PC-9 (cell line): ENCODE measurements at regions not wholly inside any gene's neighbourhood (a gene's known extent, or its start where the extent isn't known, plus 50 kb on each side); places are given as distances from the start of the nearest gene placed in this dataset.
"Not testable (repeated sequence)": the region's sequence is repeated elsewhere in the genome, so short reads cannot be mapped to it uniquely, and the experiment has no call there.

Experiments
- BruUV-seq: library from RNA; stranded (reverse); fragments of 400-500 nt; replicated peaks from 2 replicates; lab custom pipeline; 2021; lab: Mats Ljungman, UMichigan
- CTCF ChIA-PET: fragments of 300-600 bp; sonication (Branson Sonifier 250); formaldehyde crosslinking; loops from one replicate; lab custom pipeline; 2022; ENCODE audit warnings: antibody characterized with exemption; lab: Charles Lee
- POLR2A ChIA-PET: fragments of 300-600 bp; sonication (Branson Sonifier 250); formaldehyde crosslinking; loops from one replicate; lab custom pipeline; 2022; ENCODE audit warnings: antibody characterized with exemption; ENCODE audit not compliant: unreplicated experiment; lab: Charles Lee
- DNase-seq, 2 experiments: peaks; one replicate each; pipeline versions ENCODE4 v3.0.0 to v3.0.0-alpha.2; 2015 to 2022; ENCODE audit warnings: mixed read lengths in 1 of 2
- H2AFZ ChIP-seq: fragments of 200-600 bp; sonication (generic); 2 replicates; pipeline ENCODE4 v1.8.1; 2017; ENCODE audit warnings: antibody characterized with exemption
- H3F3A ChIP-seq: fragments of 200-600 bp; sonication (generic); 2 replicates; pipeline ENCODE4 v1.8.1; 2017; ENCODE audit warnings: antibody characterized with exemption, mild to moderate bottlenecking, low read depth; ENCODE audit not compliant: insufficient read depth
- H3K27ac ChIP-seq: fragments of 200-600 bp; sonication (generic); 2 replicates; pipeline ENCODE4 v1.6.1; 2016; ENCODE audit warnings: mixed run types
- H3K27me3 ChIP-seq: fragments of 200-600 bp; sonication (generic); 2 replicates; pipeline ENCODE4 v1.6.1; 2016; ENCODE audit warnings: low read depth, mixed run types; ENCODE audit not compliant: insufficient read depth
- H3K36me3 ChIP-seq: fragments of 200-600 bp; sonication (generic); 2 replicates; pipeline ENCODE4 v1.6.1; 2016; ENCODE audit warnings: low read depth, mixed run types
- H3K4me1 ChIP-seq: fragments of 200-600 bp; sonication (generic); replicated peaks from 2 replicates; pipeline ENCODE4 v1.6.1; 2016; ENCODE audit warnings: mixed run types; ENCODE audit not compliant: insufficient read depth
- H3K4me2 ChIP-seq: fragments of 200-600 bp; sonication (generic); 2 replicates; pipeline ENCODE4 v1.6.1; 2017; ENCODE audit warnings: mixed run types
- H3K4me3 ChIP-seq: fragments of 200-600 bp; sonication (generic); 2 replicates; pipeline ENCODE4 v1.6.1; 2016; ENCODE audit warnings: mixed run types
- H3K79me2 ChIP-seq: fragments of 200-600 bp; sonication (generic); 2 replicates; pipeline ENCODE4 v1.6.1; 2017; ENCODE audit warnings: low read depth, mixed run types
- H3K9me2 ChIP-seq: fragments of 200-600 bp; sonication (generic); 2 replicates; pipeline ENCODE4 v1.8.1; 2017; ENCODE audit warnings: mild to moderate bottlenecking; ENCODE audit not compliant: insufficient read depth
- H3K9me3 ChIP-seq: fragments of 200-600 bp; sonication (generic); 2 replicates; pipeline ENCODE4 v1.8.1; 2016; ENCODE audit warnings: low read depth; ENCODE audit not compliant: insufficient read depth
- H4K20me1 ChIP-seq: fragments of 200-600 bp; sonication (generic); 2 replicates; pipeline ENCODE4 v1.8.1; 2017; ENCODE audit not compliant: insufficient read depth
- EZH2 ChIP-seq: fragments of 200-600 bp; sonication (generic); IDR thresholded peaks from 2 replicates; pipeline ENCODE4 v1.8.0; 2017; ENCODE audit warnings: antibody characterized with exemption, low read depth
- intact Hi-C: fragments of 100-400 bp; cut with micrococcal nuclease; formaldehyde crosslinking; loops from one replicate; pipeline ENCODE4 v1.10.0; 2022; ENCODE audit not compliant: unreplicated experiment
- TF ChIP-seq, protein P1 (sequence below): fragments of 200-600 bp; sonication (generic); conservative IDR thresholded peaks from 2 replicates; pipeline ENCODE4 v1.6.1; 2017; ENCODE audit warnings: mixed run types, antibody characterized with exemption, mild to moderate bottlenecking, moderate library complexity

DNA sequence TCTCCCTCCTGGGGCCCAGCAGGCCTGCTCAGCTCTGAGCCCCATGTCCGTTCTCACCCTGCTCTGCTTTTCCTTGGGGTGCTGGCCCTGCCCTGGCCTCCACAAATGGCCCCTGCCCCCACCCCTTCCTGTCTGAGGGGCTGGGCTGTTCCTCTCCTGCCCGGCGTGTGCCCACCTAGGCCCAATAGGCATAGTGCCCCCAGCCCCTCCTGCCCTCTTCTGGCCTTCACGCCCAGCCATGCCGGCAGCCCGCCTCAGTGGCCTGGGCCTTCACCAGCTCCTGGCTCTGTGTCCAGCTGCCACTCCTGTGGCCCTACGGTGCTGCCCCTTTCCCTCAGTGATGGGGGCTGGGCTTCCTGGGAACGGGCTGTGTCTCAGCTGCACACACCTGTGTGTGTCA lies 125.9 kb downstream of the TMEM121 start:
- H3K27ac ChIP-seq, H4K20me1 ChIP-seq, BruUV-seq, H3K4me3 ChIP-seq, H2AFZ ChIP-seq, H3K4me1 ChIP-seq, intact Hi-C loops, H3K9me3 ChIP-seq, H3K79me2 ChIP-seq, H3K9me2 ChIP-seq, H3K4me2 ChIP-seq, DNase-seq, CTCF ChIA-PET, H3K36me3 ChIP-seq, POLR2A ChIA-PET, H3F3A ChIP-seq: not testable (repeated sequence)
- H3K27me3 ChIP-seq = peaks cover 23% of the 10 kb centered on the region

DNA sequence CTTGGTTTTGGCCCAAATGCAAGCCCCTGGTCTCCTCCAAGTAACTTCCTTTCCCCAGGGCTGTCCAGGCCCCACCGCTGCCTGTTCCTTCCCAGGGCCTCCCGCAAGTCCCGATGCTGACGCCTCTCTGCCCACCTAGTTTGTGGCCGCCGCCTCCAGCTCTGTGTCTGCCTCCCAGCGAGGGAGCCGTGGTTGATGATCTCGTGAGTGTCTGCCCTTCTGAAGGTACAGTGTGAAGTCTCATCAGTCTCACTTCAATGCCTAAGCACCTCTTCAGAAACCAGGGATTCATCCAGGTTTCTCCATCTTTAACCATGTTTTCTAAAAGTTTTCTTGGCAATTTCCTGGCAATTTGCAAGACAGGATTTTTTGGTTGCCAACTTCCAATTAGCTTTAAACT lies 127.5 kb downstream of the TMEM121 start:
- H3K36me3 ChIP-seq, H3F3A ChIP-seq, H3K4me2 ChIP-seq, H3K4me3 ChIP-seq, H4K20me1 ChIP-seq, H3K27me3 ChIP-seq, H3K27ac ChIP-seq, H3K4me1 ChIP-seq, H3K79me2 ChIP-seq, CTCF ChIA-PET, H3K9me3 ChIP-seq, intact Hi-C loops, H3K9me2 ChIP-seq, POLR2A ChIA-PET, DNase-seq, H2AFZ ChIP-seq, BruUV-seq: not testable (repeated sequence)

DNA sequence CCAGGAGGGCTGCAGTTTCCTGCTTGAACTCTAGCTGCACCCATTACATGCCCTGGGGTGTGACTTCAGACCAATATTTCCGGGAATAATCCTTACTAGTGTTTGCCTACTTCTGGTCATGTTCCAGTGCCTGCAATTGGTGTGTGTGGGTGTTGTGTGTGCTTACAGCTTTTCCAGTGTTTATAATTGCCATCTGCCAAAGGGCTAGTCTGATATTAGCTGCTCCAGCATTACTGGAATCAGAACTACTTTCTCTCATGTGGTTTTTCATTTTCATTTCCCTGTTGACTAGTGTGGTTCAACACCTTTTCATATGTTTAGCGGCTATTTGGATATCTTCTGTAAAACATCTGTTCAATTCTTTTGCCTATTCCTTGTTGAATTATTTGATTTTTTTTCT lies 132.9 kb downstream of the TMEM121 start:
- peaks cover 16% of the 10 kb centered on the region for H3K27me3 ChIP-seq
- H3K9me3 ChIP-seq, H3K79me2 ChIP-seq, DNase-seq, CTCF ChIA-PET, H4K20me1 ChIP-seq, H3K27ac ChIP-seq, H3K9me2 ChIP-seq, BruUV-seq, H3K36me3 ChIP-seq, H3K4me1 ChIP-seq, intact Hi-C loops, H3F3A ChIP-seq, H2AFZ ChIP-seq, H3K4me3 ChIP-seq, POLR2A ChIA-PET, H3K4me2 ChIP-seq: not testable (repeated sequence)

DNA sequence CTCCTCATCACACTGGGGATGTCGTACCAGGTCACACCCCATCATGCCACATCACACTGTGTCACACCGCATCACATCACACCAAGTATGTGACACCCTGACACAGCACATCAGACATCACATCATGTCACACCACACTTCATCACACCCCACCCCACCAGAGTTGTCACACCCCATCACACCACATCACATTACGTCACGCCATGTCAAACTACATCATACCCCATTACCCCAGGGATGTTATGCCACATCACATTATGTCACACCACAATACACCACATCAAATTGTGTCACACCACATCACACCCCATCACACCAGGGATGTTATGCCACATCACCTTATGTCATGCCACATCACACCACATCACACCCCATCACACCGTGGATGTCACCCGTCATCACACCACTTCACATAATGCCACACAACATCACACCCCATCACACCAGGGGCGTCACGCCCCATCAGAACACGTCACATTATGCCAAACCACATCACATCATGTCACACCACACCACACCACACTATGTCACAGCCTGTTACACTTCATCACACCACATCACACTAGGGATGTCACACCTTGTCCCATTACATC lies 133.6 kb downstream of the TMEM121 start:
- Histone ChIP-seq H3K9me3 (no peaks in the 10 kb centered on the region), H2AFZ (no peak overlapping the region), H3K4me1 (no peaks in the 10 kb centered on the region), H3K27ac (no peak overlapping the region), H3K79me2 (no peaks in the 10 kb centered on the region), H4K20me1 (no peaks in the 10 kb centered on the region), H3K36me3 (no peaks in the 10 kb centered on the region), H3K4me2 (no peak overlapping the region), H3K27me3 (peaks cover 21% of the 10 kb centered on the region), H3K4me3 (no peak overlapping the region), H3K9me2 (no peaks in the 10 kb centered on the region), H3F3A (no peaks in the 10 kb centered on the region)
- no peak for DNase-seq
- TF ChIP-seq EZH2 = no peak
- TF ChIP-seq, protein P1, sequence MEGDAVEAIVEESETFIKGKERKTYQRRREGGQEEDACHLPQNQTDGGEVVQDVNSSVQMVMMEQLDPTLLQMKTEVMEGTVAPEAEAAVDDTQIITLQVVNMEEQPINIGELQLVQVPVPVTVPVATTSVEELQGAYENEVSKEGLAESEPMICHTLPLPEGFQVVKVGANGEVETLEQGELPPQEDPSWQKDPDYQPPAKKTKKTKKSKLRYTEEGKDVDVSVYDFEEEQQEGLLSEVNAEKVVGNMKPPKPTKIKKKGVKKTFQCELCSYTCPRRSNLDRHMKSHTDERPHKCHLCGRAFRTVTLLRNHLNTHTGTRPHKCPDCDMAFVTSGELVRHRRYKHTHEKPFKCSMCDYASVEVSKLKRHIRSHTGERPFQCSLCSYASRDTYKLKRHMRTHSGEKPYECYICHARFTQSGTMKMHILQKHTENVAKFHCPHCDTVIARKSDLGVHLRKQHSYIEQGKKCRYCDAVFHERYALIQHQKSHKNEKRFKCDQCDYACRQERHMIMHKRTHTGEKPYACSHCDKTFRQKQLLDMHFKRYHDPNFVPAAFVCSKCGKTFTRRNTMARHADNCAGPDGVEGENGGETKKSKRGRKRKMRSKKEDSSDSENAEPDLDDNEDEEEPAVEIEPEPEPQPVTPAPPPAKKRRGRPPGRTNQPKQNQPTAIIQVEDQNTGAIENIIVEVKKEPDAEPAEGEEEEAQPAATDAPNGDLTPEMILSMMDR = no peak
- intact Hi-C loops = no loop called here
- CTCF ChIA-PET = no interaction called here
- POLR2A ChIA-PET = no interaction called here
- BruUV-seq = no TSS peak
